Right cardiac atrium (tissue), 5 donors: ENCODE measurements at regions not wholly inside any gene's neighbourhood (a gene's known extent, or its start where the extent isn't known, plus 50 kb on each side); places are given as distances from the start of the nearest gene placed in this dataset.

Experiments used
- ATAC-seq, 2 donors: fragments of 200-7000 bp; cut with Tn5 transposase; one replicate each; pipeline versions ENCODE4 v1.8.0 to v1.9.1; 2020; ENCODE audit warnings: moderate library complexity in 2 of 2, mild to moderate bottlenecking in 1 of 2
- DNase-seq, 3 donors: peaks; one replicate each; pipeline ENCODE4 v3.0.0-alpha.2; 2020
- H3K27ac ChIP-seq: one replicate; pipeline ENCODE4 v1.5.1; 2013; ENCODE audit warnings: mild to moderate bottlenecking, low read length, control low read depth, moderate library complexity
- H3K27me3 ChIP-seq: one replicate; pipeline ENCODE4 v1.6.1; 2013; ENCODE audit not compliant: control insufficient read depth, insufficient read depth
- H3K4me1 ChIP-seq: one replicate; pipeline ENCODE4 v1.6.1; 2013; ENCODE audit warnings: low read length; ENCODE audit not compliant: control insufficient read depth, insufficient read depth
- H3K4me3 ChIP-seq: one replicate; pipeline ENCODE4 v1.5.1; 2013; ENCODE audit warnings: low read length, control low read depth
- H3K9me3 ChIP-seq: one replicate; pipeline ENCODE4 v1.6.1; 2013; ENCODE audit warnings: low read length; ENCODE audit not compliant: control insufficient read depth
- WGBS: extraction: QIAGEN DNeasy Blood & Tissue Kit; methylation state at CpG from one replicate; pipeline ENCODE4 v1.1.7; 2013; 5-methylcytosine and 5-hydroxymethylcytosine counted together
- intact Hi-C, 4 donors: fragments of 100-400 bp; cut with DNase I; formaldehyde crosslinking; loops; one replicate each; pipeline versions ENCODE4 v1.11.0 to v1.14.0; 2022 to 2023
- donor health status: healthy with polysubstance abuse.
- donor health status: DM: no; HTN: yes; CAD: no.
- donor health status: DM: no; HTN: no; CAD: no.
- donor health status: DM: no; HTN: yes; CAD: no; lungs with severe emphysema.
- donor health status: DM: yes; HTN: yes; CAD: no.

- Histone ChIP-seq H3K4me1 (no peaks in the 10 kb centered on the region), H3K4me3 (no peak overlapping the region), H3K27ac (no peak overlapping the region), H3K27me3 (no peaks in the 10 kb centered on the region), H3K9me3 (no peaks in the 10 kb centered on the region)
- ATAC-seq = no peak
- intact Hi-C loops = loop anchor here (5.0 to 10.0 kb wide), 5 partner anchors 335 to 645 kb away; partner anchors contain the start of gene MYCN (in 3 of the 4)
- WGBS = 88% methylated on average over 4 of the region's 4 CpGs
- DNase-seq = no peak
These were observed 339.3 kb downstream of the MYCN start for GRCh38 chr2:16279641-16280040.

DNA sequence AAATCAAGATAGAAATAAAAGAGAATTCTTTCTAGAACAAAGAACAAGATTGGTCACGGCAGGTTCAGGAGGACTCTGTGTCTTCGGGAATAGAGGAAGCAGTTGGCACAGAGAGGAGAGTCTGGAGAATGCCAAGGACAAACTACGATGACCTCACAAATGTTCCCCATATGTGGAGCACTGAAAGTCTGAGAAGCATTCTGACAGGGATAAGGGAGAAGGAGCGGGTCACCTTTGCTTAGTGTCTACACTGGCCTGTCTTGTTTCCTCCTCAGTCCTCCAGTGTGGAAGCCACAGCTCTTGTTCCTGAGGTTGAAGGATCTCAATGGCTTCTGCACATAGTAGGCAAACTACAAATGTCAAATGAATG, 338.8 kb downstream of the MYCN start:
- no peaks in the 10 kb centered on the region for H3K27me3 ChIP-seq
- no peak overlapping the region for H3K27ac ChIP-seq
- ATAC-seq (no peak), DNase-seq (no peak)
- H3K4me1 ChIP-seq = no peaks in the 10 kb centered on the region
- H3K9me3 ChIP-seq = no peaks in the 10 kb centered on the region
- no peak overlapping the region for H3K4me3 ChIP-seq
- intact Hi-C loops = no loop called here
- 82% methylated on average over 4 of the region's 4 CpGs for WGBS

- H3K27ac ChIP-seq = no peak overlapping the region
- WGBS = 90% methylated on average over 8 of the region's 8 CpGs
- intact Hi-C loops = no loop called here
- H3K9me3 ChIP-seq = no peaks in the 10 kb centered on the region
- ATAC-seq (no peak), DNase-seq (no peak)
- H3K4me1 ChIP-seq = no peaks in the 10 kb centered on the region
- H3K4me3 ChIP-seq = no peak overlapping the region
- no peaks in the 10 kb centered on the region for H3K27me3 ChIP-seq
These were observed 338.3 kb downstream of the MYCN start for GRCh38 chr2:16278421-16279200.

DNA sequence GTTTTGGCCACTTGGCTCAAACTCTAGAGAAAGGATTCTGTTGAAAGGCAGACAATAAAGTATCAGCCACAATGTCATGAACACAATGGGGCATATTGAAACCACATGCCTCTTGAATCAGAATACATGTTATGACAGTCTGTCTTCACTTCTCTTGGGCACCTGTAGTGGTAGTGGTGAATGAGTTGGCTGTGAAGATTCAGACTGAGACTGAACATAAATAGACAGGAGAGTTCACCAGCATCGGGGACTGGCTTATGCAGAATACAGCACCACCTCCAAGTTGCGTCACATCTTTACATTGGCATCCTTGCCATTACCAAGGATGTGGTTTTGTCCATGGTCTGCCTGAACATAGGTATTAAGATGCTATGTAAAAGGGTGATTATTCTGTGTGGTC, 336.8 kb downstream of the MYCN start:
- Histone ChIP-seq H3K4me3 (no peak overlapping the region), H3K27me3 (no peaks in the 10 kb centered on the region), H3K9me3 (no peaks in the 10 kb centered on the region), H3K4me1 (no peaks in the 10 kb centered on the region), H3K27ac (no peak overlapping the region)
- WGBS = 88% methylated on average over 2 of the region's 2 CpGs
- DNase-seq (no peak), ATAC-seq (no peak)
- intact Hi-C loops = no loop called here

DNA sequence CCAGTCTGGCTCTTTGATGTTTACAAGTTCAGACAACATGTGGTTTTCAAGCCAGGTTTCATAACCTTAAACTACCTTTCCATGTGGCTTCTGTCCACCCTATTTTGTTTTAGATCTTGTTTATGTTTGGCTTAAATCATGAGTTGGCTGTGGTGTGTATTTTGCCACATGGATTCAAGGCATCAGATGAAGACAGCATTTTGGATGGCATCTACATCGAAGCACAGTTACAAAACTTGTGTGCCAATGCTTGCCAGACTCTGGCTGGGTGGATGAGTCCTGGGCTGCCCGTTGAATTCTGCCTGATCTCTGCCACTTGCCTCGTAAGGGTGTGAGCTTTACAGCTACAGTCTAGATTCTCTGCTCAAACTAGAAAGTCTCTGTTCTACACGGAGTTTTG, 335.3 kb downstream of the MYCN start:
- WGBS = 67% methylated on average over 4 of the region's 4 CpGs
- DNase-seq = no peak
- ATAC-seq = no peak
- Histone ChIP-seq H3K27me3 (no peaks in the 10 kb centered on the region), H3K4me1 (no peaks in the 10 kb centered on the region), H3K4me3 (no peak overlapping the region), H3K9me3 (no peaks in the 10 kb centered on the region), H3K27ac (no peak overlapping the region)
- intact Hi-C loops = no loop called here

- DNase-seq (no peak), ATAC-seq (no peak)
- Histone ChIP-seq H3K4me3 (no peak overlapping the region), H3K4me1 (no peaks in the 10 kb centered on the region), H3K27me3 (no peaks in the 10 kb centered on the region), H3K9me3 (no peaks in the 10 kb centered on the region), H3K27ac (no peak overlapping the region)
- WGBS = 85% methylated on average over 4 of the region's 4 CpGs
- intact Hi-C loops = no loop called here
These were observed 334.8 kb downstream of the MYCN start for GRCh38 chr2:16275131-16275530.

- H3K4me3 ChIP-seq = no peak overlapping the region
- ATAC-seq (no peak), DNase-seq (no peak)
- no peaks in the 10 kb centered on the region for H3K9me3 ChIP-seq
- intact Hi-C loops = no loop called here
- H3K27ac ChIP-seq = no peak overlapping the region
- no peaks in the 10 kb centered on the region for H3K4me1 ChIP-seq
- no peaks in the 10 kb centered on the region for H3K27me3 ChIP-seq
These were observed 332.8 kb downstream of the MYCN start for GRCh38 chr2:16273111-16273510.

GRCh38 chr2:16272038-16272788, 331.9 kb downstream of the MYCN start:
- intact Hi-C loops = no loop called here
- WGBS = 77% methylated on average over 10 of the region's 10 CpGs
- Histone ChIP-seq H3K4me1 (no peaks in the 10 kb centered on the region), H3K27ac (no peak overlapping the region), H3K9me3 (no peaks in the 10 kb centered on the region), H3K4me3 (no peak overlapping the region), H3K27me3 (no peaks in the 10 kb centered on the region)
- ATAC-seq (no peak), DNase-seq (no peak)

GRCh38 chr2:16271231-16271896, 331.0 kb downstream of the MYCN start:
- WGBS = 67% methylated on average over 2 of the region's 2 CpGs
- ATAC-seq (no peak), DNase-seq (no peak)
- Histone ChIP-seq H3K4me3 (no peak overlapping the region), H3K4me1 (no peaks in the 10 kb centered on the region), H3K27me3 (no peaks in the 10 kb centered on the region), H3K27ac (no peak overlapping the region), H3K9me3 (no peaks in the 10 kb centered on the region)
- intact Hi-C loops = no loop called here

- DNase-seq (no peak), ATAC-seq (no peak)
- Histone ChIP-seq H3K4me1 (no peaks in the 10 kb centered on the region), H3K9me3 (no peaks in the 10 kb centered on the region), H3K27me3 (no peaks in the 10 kb centered on the region), H3K4me3 (no peak overlapping the region), H3K27ac (no peak overlapping the region)
- intact Hi-C loops = no loop called here
- 93% methylated on average over 4 of the region's 4 CpGs for WGBS
These were observed 330.1 kb downstream of the MYCN start for GRCh38 chr2:16270441-16270840.

GRCh38 chr2:16268301-16269000, 328.1 kb downstream of the MYCN start:
- 68% methylated on average over 3 of the region's 3 CpGs for WGBS
- Histone ChIP-seq H3K27ac (no peak overlapping the region), H3K9me3 (no peaks in the 10 kb centered on the region), H3K4me3 (no peak overlapping the region), H3K4me1 (no peaks in the 10 kb centered on the region), H3K27me3 (no peaks in the 10 kb centered on the region)
- ATAC-seq (no peak), DNase-seq (no peak)
- intact Hi-C loops = no loop called here
